ENCODE measurements at regions not wholly inside any gene's neighbourhood (a gene's known extent, or its start where the extent isn't known, plus 50 kb on each side); places are given as distances from the start of the nearest gene placed in this dataset.

GRCh38 chr12:62129291-62129690 lies 130.9 kb upstream of the USP15 start:
- H3K18ac ChIP-seq (ENCODE audit: extremely low read depth, low read length): no peak overlapping the region
- H4K20me1 ChIP-seq (replicated peaks in 1 of 2; ENCODE audit: control insufficient read depth in 1 of 2, insufficient read depth in 2 of 2, low read length in 2 of 2): no peaks in the 10 kb centered on the region
- no peak overlapping the region for H4K91ac ChIP-seq (replicated peaks; ENCODE audit: insufficient read length, low read length)
- no peak overlapping the region for H3K4me3 ChIP-seq (ENCODE audit: extremely low read depth in 1 of 4, insufficient read depth in 2 of 4, low read depth in 3 of 4, low read length in 4 of 4)
- H3K79me1 ChIP-seq (ENCODE audit: low read depth, low read length): no peaks in the 10 kb centered on the region
- 62% methylated on average over 4 of the region's 4 CpGs; no CpG with 5 or more reads in 1 of the 2 experiments for WGBS, 2 experiments (ENCODE audit: extremely low coverage in 1 of 2, insufficient coverage in 1 of 2, insufficient read length in 1 of 2, insufficient replicate concordance in 2 of 2, low coverage in 1 of 2, low lambda C conversion rate in 2 of 2, missing lambda C conversion rate in 1 of 2)
- no peak overlapping the region for H3K27ac ChIP-seq (ENCODE audit: low read depth, low read length)
- no peak overlapping the region for H4K5ac ChIP-seq (ENCODE audit: insufficient read length, low read depth, low read length)
- H2AK5ac ChIP-seq (ENCODE audit: low read depth, low read length): no peak overlapping the region
- FAIRE-seq: no peak
- H2BK12ac ChIP-seq (ENCODE audit: low read depth, low read length): no peak overlapping the region
- H3K4me1 ChIP-seq (replicated peaks in 1 of 4; ENCODE audit: control insufficient read depth in 3 of 4, insufficient read depth in 4 of 4, low read length in 3 of 4): no peaks in the 10 kb centered on the region
- POLR2A ChIA-PET (ENCODE audit: partially characterized antibody): no interaction called here
- no peak overlapping the region for H3K4ac ChIP-seq (replicated peaks; ENCODE audit: insufficient read length, low read depth, low read length)
- no peaks in the 10 kb centered on the region for H3K27me3 ChIP-seq (replicated peaks in 1 of 4; ENCODE audit: control insufficient read depth in 3 of 4, extremely low read depth in 1 of 4, insufficient read depth in 3 of 4, low read length in 3 of 4)
- no peaks in the 10 kb centered on the region for H3K23me2 ChIP-seq (ENCODE audit: low read depth, low read length)
- no peak overlapping the region for H2AFZ ChIP-seq (ENCODE audit: low read length)
- no peak overlapping the region for H2BK120ac ChIP-seq (replicated peaks; ENCODE audit: low read depth, low read length)
- no peak overlapping the region for H3K4me2 ChIP-seq (ENCODE audit: insufficient read depth in 1 of 2, low read depth in 2 of 2, low read length in 2 of 2)
- no peak overlapping the region for H2BK5ac ChIP-seq (ENCODE audit: low read depth, low read length)
- no peak overlapping the region for H2BK15ac ChIP-seq (ENCODE audit: low read length)
- CTCF ChIA-PET (ENCODE audit: partially characterized antibody): no interaction called here
- no peaks in the 10 kb centered on the region for H3K36me3 ChIP-seq (ENCODE audit: control insufficient read depth in 2 of 4, insufficient read depth in 4 of 4, low read length in 3 of 4)
- H3K14ac ChIP-seq (ENCODE audit: insufficient read length): no peak overlapping the region
- no peak overlapping the region for H3K23ac ChIP-seq (ENCODE audit: insufficient read length)
- H3K9ac ChIP-seq (replicated peaks in 1 of 4; ENCODE audit: extremely low read depth in 1 of 4, low read depth in 3 of 4, low read length in 3 of 4): no peak overlapping the region
- DNase-seq (ENCODE audit: low read depth in 1 of 2, low spot score in 2 of 2): no peak
- H3K56ac ChIP-seq (replicated peaks; ENCODE audit: insufficient read length, low read depth, low read length): no peak overlapping the region
- no peaks in the 10 kb centered on the region for H3K79me2 ChIP-seq (ENCODE audit: control insufficient read depth in 1 of 2, insufficient read depth in 2 of 2, low read length in 2 of 2)
- H2BK20ac ChIP-seq (ENCODE audit: low read length): no peak overlapping the region
- no peaks in the 10 kb centered on the region for H3K9me3 ChIP-seq (ENCODE audit: insufficient read depth in 2 of 2, low read depth in 1 of 2, low read length in 1 of 2)
- H4K8ac ChIP-seq (ENCODE audit: extremely low read depth, insufficient read depth, low read length): no peak overlapping the region
- TF ChIP-seq POLR2AphosphoS5 (IDR thresholded peaks at IDR 0.05; ENCODE audit: low read depth, low read length) (no peak), ATF2 (IDR thresholded peaks at IDR 0.05; ENCODE audit: low read length) (no peak), TCF12 (IDR thresholded peaks at IDR 0.05; ENCODE audit: low read depth, low read length) (no peak), NANOG (IDR thresholded peaks at IDR 0.05; ENCODE audit: insufficient read depth, low read depth, low read length, poor library complexity, severe bottlenecking) (no peak), ZNF274 (IDR thresholded peaks at IDR 0.05; ENCODE audit: borderline replicate concordance, extremely low read depth, low read length) (no peak), E2F6 (IDR thresholded peaks at IDR 0.05) (no peak), GABPA (IDR thresholded peaks at IDR 0.05; ENCODE audit: borderline replicate concordance, insufficient read depth, low read length) (no peak), HDAC2 (IDR thresholded peaks at IDR 0.05; ENCODE audit: borderline replicate concordance in 1 of 2, low read depth in 2 of 2, low read length in 2 of 2) (no peak), RNF2 (IDR thresholded peaks at IDR 0.05; ENCODE audit: borderline replicate concordance, low read depth, low read length, missing control alignments, poor library complexity, severe bottlenecking) (no peak), CEBPB (IDR thresholded peaks at IDR 0.05; ENCODE audit: low read depth, low read length) (no peak), JUND (IDR thresholded peaks at IDR 0.05; ENCODE audit: low read length) (no peak), CREB1 (IDR thresholded peaks at IDR 0.05) (no peak), HDAC6 (IDR thresholded peaks at IDR 0.05; ENCODE audit: low read depth, low read length) (no peak)
